ENCODE measurements at regions not wholly inside any gene's neighbourhood (a gene's known extent, or its start where the extent isn't known, plus 50 kb on each side); places are given as distances from the start of the nearest gene placed in this dataset.

- no peak for TF ChIP-seq CTCF (IDR thresholded peaks at IDR 0.05 in 8 of 11, conservative IDR thresholded peaks at IDR 0.05 in 3 of 11)
- TF ChIP-seq POLR2A (IDR thresholded peaks at IDR 0.05): no peak
Measured at GRCh38 chr3:189464799-189465198, 166.4 kb upstream of the TP63 start.
